HG03103 (cell line): ENCODE measurements at regions not wholly inside any gene's neighbourhood (a gene's known extent, or its start where the extent isn't known, plus 50 kb on each side); places are given as distances from the start of the nearest gene placed in this dataset.
"Not testable (repeated sequence)": the region's sequence is repeated elsewhere in the genome, so short reads cannot be mapped to it uniquely, and the experiment has no call there.

Experiments used
- ATAC-seq: cut with Tn5 transposase; IDR thresholded peaks from one replicate; pipeline ENCODE4 v1.9.1; 2021; ENCODE audit warnings: low read depth; ENCODE audit not compliant: unreplicated experiment

- ATAC-seq = peak; percentile 87
These were observed 699.4 kb downstream of the ZPLD1 start for GRCh38 chr3:103134023-103134724.

GRCh38 chr3:103136621-103137020 lies 701.8 kb downstream of the ZPLD1 start:
- no peak for ATAC-seq

- no peak for ATAC-seq
These were observed 703.0 kb downstream of the ZPLD1 start for GRCh38 chr3:103137830-103138229.

GRCh38 chr3:103158183-103158582 lies 723.4 kb downstream of the ZPLD1 start:
- no peak for ATAC-seq

- no peak for ATAC-seq
These were observed 732.1 kb downstream of the ZPLD1 start for GRCh38 chr3:103166890-103167289.

- ATAC-seq = peak; percentile 58
These were observed 733.0 kb downstream of the ZPLD1 start for GRCh38 chr3:103167850-103168249.

GRCh38 chr3:103169289-103169688 lies 734.5 kb downstream of the ZPLD1 start:
- no peak for ATAC-seq

- no peak for ATAC-seq
These were observed 735.8 kb downstream of the ZPLD1 start for GRCh38 chr3:103170651-103171050.

- ATAC-seq = no peak
These were observed 739.1 kb downstream of the ZPLD1 start for GRCh38 chr3:103173940-103174339.

GRCh38 chr3:103181160-103181559 lies 746.3 kb downstream of the ZPLD1 start:
- no peak for ATAC-seq

- no peak for ATAC-seq
These were observed 750.0 kb downstream of the ZPLD1 start for GRCh38 chr3:103184772-103185171.

GRCh38 chr3:103189941-103190340 lies 755.1 kb downstream of the ZPLD1 start:
- ATAC-seq = no peak

- ATAC-seq = no peak
These were observed 760.4 kb downstream of the ZPLD1 start for GRCh38 chr3:103195216-103195615.

- ATAC-seq = no peak
These were observed 768.6 kb downstream of the ZPLD1 start for GRCh38 chr3:103203441-103203840.

GRCh38 chr3:103210583-103210982 lies 775.8 kb downstream of the ZPLD1 start:
- no peak for ATAC-seq

GRCh38 chr3:103218146-103218545 lies 783.3 kb downstream of the ZPLD1 start:
- ATAC-seq = peak; percentile 99

GRCh38 chr3:103218793-103219192 lies 784.0 kb downstream of the ZPLD1 start:
- ATAC-seq = peak; percentile 17

- no peak for ATAC-seq
These were observed 792.8 kb downstream of the ZPLD1 start for GRCh38 chr3:103227651-103228050.

GRCh38 chr3:103247459-103247858 lies 812.6 kb downstream of the ZPLD1 start:
- no peak for ATAC-seq

- ATAC-seq = not testable (repeated sequence)
These were observed 820.0 kb downstream of the ZPLD1 start for GRCh38 chr3:103254827-103255226.

- ATAC-seq = no peak
These were observed 834.5 kb downstream of the ZPLD1 start for GRCh38 chr3:103269287-103269686.

GRCh38 chr3:103271575-103271974 lies 836.8 kb downstream of the ZPLD1 start:
- no peak for ATAC-seq
